ENCODE measurements at regions not wholly inside any gene's neighbourhood (a gene's known extent, or its start where the extent isn't known, plus 50 kb on each side); places are given as distances from the start of the nearest gene placed in this dataset.

- peak in 1 of 3 donors; percentile 19 for DNase-seq
Observed at GRCh38 chr16:85462714-85463611, 150.2 kb upstream of the GSE1 start.

DNA sequence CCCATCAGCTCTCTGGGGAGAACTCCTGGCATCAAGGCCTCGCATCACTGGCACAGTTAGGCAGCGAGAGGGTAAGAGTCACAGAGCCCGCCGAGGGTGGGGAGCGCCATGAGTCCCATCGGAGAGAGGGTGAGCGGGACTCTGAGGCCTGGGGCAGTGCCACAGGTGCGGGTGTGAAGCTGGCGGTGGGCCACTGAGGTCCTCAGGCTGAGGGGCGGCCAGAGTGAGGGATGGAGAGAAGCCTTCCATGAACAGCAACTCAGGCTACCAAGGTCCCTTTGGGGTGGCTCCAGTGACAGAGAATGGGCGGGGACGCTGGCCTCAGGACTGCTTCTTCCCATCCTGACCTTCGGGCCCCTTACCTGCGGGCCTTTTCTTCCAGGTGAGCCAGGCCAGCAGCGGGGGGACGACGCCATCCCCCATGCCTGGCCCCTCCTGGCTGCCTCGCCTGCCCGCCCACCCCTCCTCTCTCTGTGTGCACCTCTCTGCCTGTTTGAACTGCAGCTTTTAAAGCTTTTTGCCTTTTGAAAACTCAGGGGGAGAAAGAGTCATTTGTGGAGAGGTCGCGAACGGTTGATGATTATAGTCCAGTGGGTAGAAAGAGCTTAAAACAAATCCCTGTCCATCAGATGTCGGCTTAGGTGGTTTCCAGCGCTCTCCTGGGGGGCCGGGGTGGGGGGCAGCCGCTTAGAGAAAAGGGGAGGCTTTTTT lies 149.3 kb upstream of the GSE1 start:
- DNase-seq: no peak

GRCh38 chr16:85464383-85465305 lies 148.5 kb upstream of the GSE1 start:
- DNase-seq: no peak

DNA sequence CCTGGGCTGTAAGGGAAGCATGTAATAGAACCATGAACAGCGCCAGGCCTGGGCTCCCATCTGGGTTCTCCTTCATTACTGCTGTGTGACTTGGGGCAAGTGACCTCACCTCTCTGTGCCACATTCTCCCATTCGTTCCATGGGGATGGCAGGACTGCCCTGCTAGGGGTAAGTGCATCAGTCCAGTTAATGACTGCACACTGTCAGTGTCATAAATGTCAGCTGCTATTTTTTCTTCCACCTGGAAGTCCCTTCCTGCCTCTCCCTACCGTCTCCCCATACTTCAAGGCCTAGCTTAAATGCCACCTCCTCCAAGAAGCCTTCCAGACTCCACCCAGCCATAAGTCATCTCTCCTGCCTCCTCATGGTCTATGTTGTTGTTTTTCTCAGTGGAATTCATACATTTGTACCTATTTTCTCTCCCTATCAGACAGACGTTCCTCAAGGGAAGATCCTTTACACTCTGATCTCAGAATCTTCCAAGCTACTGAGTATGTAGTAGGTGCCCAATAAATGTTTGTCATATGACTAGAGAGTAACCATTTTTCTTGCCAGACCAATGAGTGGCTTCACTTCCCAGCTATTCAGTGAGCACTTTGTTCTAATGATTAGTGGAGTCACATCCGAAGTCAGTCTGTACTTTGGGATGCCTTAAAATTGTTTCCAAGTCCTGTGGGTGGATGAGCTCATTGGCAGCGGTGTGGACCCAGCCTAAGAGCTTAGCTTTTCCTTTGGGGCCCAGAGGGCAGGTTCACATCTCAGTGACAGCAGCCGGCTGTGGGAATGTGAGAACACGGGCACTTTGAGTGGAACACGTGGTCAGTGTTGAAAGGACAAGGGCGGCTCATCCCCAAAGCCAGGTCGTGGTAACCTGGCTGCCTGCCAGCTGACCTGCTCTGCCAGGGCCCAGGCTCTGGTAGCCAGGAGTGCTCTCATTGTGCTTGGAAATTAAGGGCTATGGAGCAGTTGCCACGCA lies 147.5 kb upstream of the GSE1 start:
- DNase-seq: no peak

- DNase-seq: no peak
Observed at GRCh38 chr16:85466304-85466700, 146.8 kb upstream of the GSE1 start.

GRCh38 chr16:85466989-85467388 lies 146.1 kb upstream of the GSE1 start:
- DNase-seq: no peak

DNA sequence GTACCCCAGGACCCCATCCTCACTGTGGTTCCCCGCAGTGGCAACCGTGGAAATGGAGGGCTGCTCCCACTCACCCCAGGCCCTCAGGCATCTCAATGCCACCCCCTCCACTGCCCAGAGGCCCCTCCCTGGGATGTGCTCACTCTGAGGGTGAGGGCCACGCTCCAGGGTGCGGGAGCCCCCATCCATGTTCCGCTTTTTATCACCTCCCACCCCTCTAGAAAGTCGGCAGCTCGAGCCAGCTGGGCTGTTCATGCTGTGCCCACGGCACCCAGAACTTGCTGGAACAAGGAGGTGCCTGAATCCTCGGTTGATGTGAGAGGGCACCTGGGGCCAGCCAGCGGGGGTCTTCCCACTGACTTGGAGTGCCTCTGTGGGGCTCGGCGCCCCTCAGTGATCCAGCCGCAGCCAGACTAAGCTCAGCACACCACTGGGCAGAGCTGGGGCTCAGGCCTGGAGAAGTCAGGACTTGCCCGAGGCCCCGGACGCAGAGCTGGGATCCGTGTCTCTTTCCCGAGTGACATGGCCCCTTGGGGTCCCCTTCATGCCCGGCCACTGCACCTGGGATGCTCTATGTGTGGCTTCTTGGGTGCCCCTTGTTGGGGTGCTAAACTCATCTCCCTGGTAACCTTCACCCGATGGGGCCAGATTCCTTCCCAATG lies 143.1 kb upstream of the GSE1 start:
- no peak for DNase-seq

GRCh38 chr16:85470873-85471272 lies 142.2 kb upstream of the GSE1 start:
- DNase-seq: no peak

DNA sequence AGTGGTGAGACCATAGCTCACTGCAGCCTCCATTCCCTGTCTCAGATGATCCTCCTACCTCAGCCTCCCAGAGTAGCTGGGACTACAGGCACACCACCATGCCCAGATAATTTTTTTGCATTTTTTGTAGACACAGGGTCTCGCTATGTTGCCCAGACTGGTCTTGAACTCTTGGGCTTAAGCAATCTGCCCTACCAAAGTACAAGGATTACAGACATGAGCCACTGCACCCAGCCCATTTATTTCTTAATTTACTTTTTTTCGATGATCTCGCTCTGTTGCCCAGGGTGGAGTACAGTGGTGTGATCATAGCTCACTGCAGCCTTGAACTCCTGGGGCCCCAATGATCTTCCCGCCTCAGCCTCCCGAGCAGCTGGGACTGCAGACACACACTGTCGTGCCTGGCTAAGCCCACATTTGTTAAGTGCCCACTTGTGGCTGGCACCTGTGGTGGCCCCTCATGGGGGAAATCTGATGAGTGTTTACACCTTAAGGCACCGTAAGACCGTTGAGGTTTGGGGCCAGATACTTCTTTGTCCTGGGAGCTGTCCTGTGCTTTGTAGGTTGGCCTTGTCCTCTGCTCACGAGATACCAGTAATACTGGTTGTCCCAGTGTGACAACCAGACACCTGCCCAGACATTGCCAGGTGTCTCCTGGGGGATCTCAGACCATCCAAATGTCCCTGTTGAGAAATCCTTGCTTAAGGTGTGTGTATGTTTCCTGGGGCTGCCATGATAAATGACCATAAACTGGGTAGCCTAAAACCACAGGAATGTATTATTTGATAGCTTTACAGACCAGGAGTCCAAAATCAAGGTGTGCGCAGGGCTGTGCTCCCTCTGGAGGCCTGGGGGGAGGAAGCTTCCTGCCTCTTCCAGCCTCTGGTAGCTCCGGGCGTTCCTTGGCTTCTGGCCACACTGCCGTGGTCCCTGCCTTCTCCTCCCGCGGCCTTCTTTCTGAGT lies 141.4 kb upstream of the GSE1 start:
- no peak for DNase-seq

GRCh38 chr16:85472514-85472913 lies 140.6 kb upstream of the GSE1 start:
- DNase-seq: no peak

DNA sequence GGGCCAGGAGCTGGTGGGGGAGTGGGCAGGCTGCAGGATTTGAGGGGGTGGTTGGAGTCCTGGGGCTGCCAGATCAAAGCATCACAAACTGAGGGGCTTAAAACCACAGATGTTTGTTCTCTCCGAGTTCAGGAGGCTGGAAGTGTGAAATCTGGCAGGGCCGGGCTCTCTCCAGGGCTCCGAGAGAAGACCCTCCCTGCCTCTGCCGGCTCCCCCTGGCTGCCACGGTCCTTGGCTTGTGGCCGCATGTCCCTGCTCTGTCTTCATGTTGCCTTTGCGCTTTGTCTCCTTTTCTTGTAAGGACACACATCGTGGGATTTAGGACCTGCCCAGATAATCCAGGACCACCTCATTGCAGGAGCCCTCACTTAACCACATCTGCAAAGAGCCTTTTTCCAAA lies 139.8 kb upstream of the GSE1 start:
- no peak for DNase-seq

GRCh38 chr16:85473909-85474620 lies 139.1 kb upstream of the GSE1 start:
- no peak for DNase-seq

GRCh38 chr16:85474621-85475217 lies 138.4 kb upstream of the GSE1 start:
- DNase-seq: no peak

GRCh38 chr16:85475233-85475632 lies 137.9 kb upstream of the GSE1 start:
- no peak for DNase-seq

DNA sequence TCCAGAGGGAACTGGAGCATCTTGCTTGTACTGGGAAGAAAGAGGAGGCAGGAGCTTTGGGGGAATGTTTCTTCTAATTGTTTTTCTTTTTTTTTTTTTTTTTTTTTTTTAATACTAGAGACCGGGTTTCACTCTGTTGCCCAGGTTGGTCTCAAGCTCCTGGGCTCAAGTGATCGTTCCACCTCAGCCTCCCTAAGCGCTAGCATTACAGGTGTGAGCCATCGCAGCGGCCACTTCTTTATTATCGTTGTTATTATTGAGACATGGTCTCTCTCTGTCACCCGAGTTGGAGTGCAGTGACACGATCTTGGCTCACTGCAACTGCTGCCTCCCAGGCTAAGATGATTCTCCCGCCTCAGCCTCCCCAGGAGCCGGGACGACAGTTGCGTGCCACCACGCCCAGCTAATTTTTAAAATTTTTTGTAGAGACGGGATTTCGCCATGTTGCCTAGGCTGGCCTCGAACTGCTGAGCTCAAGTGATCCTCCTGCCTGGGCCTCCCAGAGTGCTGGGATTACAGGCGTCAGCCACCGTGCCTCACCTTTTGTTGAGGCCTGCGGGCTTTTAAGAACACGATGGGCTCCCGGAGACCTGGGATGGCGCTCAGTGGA lies 137.3 kb upstream of the GSE1 start:
- DNase-seq: no peak

DNA sequence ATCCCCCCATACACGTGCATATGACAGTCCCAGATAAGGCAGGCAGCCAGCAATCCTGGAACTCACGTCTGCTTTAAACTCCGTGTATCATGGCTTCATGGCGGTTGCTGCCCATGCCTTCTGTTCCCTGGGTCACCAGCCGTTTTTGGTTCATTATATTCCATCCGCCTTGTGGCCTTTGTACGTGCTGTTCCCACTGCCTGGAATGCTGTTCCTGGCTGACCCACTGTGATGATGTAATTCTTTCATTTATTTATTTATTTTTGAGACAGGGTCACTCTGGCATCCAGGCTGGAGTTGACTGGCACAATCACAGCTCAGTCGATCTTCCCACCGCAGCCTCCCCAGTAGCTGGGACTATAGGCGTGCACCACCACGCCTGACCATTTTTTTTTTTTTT lies 136.7 kb upstream of the GSE1 start:
- DNase-seq: no peak

DNA sequence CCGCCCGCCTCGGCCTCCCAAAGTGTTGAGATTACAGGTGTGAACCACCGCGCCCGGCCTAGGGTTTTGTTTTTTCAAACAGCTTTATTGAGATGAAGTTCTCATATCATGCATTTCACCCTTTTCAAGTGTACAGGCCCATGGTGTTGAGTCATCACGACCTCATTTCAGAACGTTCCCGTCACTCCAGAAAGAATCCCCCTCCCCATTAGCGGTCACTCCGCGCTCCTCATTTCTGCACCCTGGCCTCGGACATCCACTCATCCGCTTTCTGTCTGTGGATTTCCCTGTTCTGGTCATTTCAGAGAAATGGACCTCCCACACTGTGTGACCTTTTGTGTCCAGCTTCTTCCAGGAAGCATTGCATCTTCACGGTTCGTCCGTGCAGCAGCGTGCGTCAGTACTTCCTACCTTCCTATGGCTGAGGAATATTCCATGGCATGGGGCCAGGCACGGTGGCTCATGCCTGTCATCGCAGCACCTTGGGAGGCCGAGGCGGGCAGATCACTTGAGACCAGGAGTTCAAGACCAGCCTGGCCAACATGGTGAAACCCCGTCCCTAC lies 135.2 kb upstream of the GSE1 start:
- DNase-seq: peak in 1 of 3 donors; percentile 27
